ENCODE measurements at regions not wholly inside any gene's neighbourhood (a gene's known extent, or its start where the extent isn't known, plus 50 kb on each side); places are given as distances from the start of the nearest gene placed in this dataset.

DNA sequence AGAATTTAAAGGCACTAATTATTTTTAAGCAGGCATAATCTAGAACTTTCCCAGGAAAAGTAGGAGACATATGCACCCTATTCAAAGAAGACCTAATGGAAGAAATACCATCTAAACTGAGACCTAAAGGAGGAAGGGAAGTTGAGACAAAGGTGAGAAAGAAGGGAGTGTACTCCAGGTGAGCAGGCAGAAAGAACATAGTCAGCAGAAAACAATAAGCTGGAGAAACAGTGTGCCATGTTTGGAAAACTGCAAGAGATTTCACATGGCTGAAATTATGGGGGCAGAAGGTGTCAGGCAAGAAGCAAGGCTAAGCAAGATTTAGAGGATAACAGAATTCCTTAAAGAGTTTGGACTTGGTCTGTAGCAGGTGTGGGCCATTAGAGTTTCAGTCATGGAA is 167.0 kb upstream of the USP25 start:
- H3K27ac ChIP-seq (ENCODE audit: low read depth) = no peak overlapping the region
- H3K4me3 ChIP-seq = no peak overlapping the region
- peaks cover 5% of the 10 kb centered on the region; the same call in 2 of the 3 replicates for H3K36me3 Mint-ChIP-seq (ENCODE audit: low read depth)
- no peaks in the 10 kb centered on the region for H3K27me3 Mint-ChIP-seq (ENCODE audit: insufficient read depth, low read depth, poor library complexity)
- H3K9me3 Mint-ChIP-seq = peaks cover 4% of the 10 kb centered on the region; the same call in 2 of the 3 replicates
- H3K9me2 ChIP-seq (ENCODE audit: insufficient read depth) = no peaks in the 10 kb centered on the region; the same call in none of the 2 replicates
- ATAC-seq (no peak), DNase-seq (ENCODE audit: low spot score) (no peak)
- no peaks in the 10 kb centered on the region for H3F3A ChIP-seq (replicated peaks; ENCODE audit: low read depth)
- no peaks in the 10 kb centered on the region for H3K27me3 ChIP-seq (ENCODE audit: insufficient read depth)
- H3K36me3 ChIP-seq (ENCODE audit: insufficient read depth) = no peaks in the 10 kb centered on the region; the same call in 1 of the 2 replicates
- no peak overlapping the region for H3K27ac Mint-ChIP-seq
- H3K4me1 Mint-ChIP-seq = peaks cover 36% of the 10 kb centered on the region
- peaks cover 25% of the 10 kb centered on the region for H3K4me1 ChIP-seq (ENCODE audit: insufficient read depth)
- H3K4me3 Mint-ChIP-seq = no peak overlapping the region
- no peak overlapping the region for H2AFZ ChIP-seq
- H3K4me2 ChIP-seq = no peak overlapping the region
- no peak for TF ChIP-seq STAT1 (IDR thresholded peaks at IDR 0.05; ENCODE audit: unreplicated experiment)
- no peak for TF ChIP-seq ZNF114 (CRISPR knock-in tag; IDR thresholded peaks at IDR 0.05)
- no peak for TF ChIP-seq EZH2 (IDR thresholded peaks at IDR 0.05; ENCODE audit: low read depth, unreplicated experiment)
- TF ChIP-seq CREB1 (CRISPR knock-in tag; IDR thresholded peaks at IDR 0.05; ENCODE audit: low read depth) = no peak
- no peak for TF ChIP-seq POLR2AphosphoS5 (IDR thresholded peaks at IDR 0.05; ENCODE audit: low read depth)
- no peak for TF ChIP-seq JUNB (IDR thresholded peaks at IDR 0.05; ENCODE audit: unreplicated experiment)
- TF ChIP-seq, protein P1, sequence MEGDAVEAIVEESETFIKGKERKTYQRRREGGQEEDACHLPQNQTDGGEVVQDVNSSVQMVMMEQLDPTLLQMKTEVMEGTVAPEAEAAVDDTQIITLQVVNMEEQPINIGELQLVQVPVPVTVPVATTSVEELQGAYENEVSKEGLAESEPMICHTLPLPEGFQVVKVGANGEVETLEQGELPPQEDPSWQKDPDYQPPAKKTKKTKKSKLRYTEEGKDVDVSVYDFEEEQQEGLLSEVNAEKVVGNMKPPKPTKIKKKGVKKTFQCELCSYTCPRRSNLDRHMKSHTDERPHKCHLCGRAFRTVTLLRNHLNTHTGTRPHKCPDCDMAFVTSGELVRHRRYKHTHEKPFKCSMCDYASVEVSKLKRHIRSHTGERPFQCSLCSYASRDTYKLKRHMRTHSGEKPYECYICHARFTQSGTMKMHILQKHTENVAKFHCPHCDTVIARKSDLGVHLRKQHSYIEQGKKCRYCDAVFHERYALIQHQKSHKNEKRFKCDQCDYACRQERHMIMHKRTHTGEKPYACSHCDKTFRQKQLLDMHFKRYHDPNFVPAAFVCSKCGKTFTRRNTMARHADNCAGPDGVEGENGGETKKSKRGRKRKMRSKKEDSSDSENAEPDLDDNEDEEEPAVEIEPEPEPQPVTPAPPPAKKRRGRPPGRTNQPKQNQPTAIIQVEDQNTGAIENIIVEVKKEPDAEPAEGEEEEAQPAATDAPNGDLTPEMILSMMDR (conservative IDR thresholded peaks at IDR 0.05; ENCODE audit: low read depth in 2 of 2) = no peak
- TF ChIP-seq, protein P2, sequence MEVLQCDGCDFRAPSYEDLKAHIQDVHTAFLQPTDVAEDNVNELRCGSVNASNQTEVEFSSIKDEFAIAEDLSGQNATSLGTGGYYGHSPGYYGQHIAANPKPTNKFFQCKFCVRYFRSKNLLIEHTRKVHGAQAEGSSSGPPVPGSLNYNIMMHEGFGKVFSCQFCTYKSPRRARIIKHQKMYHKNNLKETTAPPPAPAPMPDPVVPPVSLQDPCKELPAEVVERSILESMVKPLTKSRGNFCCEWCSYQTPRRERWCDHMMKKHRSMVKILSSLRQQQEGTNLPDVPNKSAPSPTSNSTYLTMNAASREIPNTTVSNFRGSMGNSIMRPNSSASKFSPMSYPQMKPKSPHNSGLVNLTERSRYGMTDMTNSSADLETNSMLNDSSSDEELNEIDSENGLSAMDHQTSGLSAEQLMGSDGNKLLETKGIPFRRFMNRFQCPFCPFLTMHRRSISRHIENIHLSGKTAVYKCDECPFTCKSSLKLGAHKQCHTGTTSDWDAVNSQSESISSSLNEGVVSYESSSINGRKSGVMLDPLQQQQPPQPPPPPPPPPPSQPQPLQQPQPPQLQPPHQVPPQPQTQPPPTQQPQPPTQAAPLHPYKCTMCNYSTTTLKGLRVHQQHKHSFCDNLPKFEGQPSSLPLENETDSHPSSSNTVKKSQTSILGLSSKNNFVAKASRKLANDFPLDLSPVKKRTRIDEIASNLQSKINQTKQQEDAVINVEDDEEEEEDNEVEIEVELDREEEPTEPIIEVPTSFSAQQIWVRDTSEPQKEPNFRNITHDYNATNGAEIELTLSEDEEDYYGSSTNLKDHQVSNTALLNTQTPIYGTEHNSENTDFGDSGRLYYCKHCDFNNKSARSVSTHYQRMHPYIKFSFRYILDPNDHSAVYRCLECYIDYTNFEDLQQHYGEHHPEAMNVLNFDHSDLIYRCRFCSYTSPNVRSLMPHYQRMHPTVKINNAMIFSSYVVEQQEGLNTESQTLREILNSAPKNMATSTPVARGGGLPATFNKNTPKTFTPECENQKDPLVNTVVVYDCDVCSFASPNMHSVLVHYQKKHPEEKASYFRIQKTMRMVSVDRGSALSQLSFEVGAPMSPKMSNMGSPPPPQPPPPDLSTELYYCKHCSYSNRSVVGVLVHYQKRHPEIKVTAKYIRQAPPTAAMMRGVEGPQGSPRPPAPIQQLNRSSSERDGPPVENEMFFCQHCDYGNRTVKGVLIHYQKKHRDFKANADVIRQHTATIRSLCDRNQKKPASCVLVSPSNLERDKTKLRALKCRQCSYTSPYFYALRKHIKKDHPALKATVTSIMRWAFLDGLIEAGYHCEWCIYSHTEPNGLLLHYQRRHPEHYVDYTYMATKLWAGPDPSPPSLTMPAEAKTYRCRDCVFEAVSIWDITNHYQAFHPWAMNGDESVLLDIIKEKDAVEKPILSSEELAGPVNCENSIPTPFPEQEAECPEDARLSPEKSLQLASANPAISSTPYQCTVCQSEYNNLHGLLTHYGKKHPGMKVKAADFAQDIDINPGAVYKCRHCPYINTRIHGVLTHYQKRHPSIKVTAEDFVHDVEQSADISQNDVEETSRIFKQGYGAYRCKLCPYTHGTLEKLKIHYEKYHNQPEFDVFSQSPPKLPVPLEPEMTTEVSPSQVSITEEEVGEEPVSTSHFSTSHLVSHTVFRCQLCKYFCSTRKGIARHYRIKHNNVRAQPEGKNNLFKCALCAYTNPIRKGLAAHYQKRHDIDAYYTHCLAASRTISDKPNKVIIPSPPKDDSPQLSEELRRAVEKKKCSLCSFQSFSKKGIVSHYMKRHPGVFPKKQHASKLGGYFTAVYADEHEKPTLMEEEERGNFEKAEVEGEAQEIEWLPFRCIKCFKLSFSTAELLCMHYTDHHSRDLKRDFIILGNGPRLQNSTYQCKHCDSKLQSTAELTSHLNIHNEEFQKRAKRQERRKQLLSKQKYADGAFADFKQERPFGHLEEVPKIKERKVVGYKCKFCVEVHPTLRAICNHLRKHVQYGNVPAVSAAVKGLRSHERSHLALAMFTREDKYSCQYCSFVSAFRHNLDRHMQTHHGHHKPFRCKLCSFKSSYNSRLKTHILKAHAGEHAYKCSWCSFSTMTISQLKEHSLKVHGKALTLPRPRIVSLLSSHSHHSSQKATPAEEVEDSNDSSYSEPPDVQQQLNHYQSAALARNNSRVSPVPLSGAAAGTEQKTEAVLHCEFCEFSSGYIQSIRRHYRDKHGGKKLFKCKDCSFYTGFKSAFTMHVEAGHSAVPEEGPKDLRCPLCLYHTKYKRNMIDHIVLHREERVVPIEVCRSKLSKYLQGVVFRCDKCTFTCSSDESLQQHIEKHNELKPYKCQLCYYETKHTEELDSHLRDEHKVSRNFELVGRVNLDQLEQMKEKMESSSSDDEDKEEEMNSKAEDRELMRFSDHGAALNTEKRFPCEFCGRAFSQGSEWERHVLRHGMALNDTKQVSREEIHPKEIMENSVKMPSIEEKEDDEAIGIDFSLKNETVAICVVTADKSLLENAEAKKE (CRISPR knock-in tag; IDR thresholded peaks at IDR 0.05) = no peak
- TF ChIP-seq, protein P3, sequence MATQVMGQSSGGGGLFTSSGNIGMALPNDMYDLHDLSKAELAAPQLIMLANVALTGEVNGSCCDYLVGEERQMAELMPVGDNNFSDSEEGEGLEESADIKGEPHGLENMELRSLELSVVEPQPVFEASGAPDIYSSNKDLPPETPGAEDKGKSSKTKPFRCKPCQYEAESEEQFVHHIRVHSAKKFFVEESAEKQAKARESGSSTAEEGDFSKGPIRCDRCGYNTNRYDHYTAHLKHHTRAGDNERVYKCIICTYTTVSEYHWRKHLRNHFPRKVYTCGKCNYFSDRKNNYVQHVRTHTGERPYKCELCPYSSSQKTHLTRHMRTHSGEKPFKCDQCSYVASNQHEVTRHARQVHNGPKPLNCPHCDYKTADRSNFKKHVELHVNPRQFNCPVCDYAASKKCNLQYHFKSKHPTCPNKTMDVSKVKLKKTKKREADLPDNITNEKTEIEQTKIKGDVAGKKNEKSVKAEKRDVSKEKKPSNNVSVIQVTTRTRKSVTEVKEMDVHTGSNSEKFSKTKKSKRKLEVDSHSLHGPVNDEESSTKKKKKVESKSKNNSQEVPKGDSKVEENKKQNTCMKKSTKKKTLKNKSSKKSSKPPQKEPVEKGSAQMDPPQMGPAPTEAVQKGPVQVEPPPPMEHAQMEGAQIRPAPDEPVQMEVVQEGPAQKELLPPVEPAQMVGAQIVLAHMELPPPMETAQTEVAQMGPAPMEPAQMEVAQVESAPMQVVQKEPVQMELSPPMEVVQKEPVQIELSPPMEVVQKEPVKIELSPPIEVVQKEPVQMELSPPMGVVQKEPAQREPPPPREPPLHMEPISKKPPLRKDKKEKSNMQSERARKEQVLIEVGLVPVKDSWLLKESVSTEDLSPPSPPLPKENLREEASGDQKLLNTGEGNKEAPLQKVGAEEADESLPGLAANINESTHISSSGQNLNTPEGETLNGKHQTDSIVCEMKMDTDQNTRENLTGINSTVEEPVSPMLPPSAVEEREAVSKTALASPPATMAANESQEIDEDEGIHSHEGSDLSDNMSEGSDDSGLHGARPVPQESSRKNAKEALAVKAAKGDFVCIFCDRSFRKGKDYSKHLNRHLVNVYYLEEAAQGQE (IDR thresholded peaks at IDR 0.05; ENCODE audit: unreplicated experiment) = no peak
- TF ChIP-seq EZH2phosphoT487 (IDR thresholded peaks at IDR 0.05; ENCODE audit: unreplicated experiment) = no peak
- TF ChIP-seq, protein P4, sequence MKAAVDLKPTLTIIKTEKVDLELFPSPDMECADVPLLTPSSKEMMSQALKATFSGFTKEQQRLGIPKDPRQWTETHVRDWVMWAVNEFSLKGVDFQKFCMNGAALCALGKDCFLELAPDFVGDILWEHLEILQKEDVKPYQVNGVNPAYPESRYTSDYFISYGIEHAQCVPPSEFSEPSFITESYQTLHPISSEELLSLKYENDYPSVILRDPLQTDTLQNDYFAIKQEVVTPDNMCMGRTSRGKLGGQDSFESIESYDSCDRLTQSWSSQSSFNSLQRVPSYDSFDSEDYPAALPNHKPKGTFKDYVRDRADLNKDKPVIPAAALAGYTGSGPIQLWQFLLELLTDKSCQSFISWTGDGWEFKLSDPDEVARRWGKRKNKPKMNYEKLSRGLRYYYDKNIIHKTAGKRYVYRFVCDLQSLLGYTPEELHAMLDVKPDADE (IDR thresholded peaks at IDR 0.05) = no peak
- H4K20me1 ChIP-seq (replicated peaks; ENCODE audit: insufficient read depth) = no peaks in the 10 kb centered on the region
- no peaks in the 10 kb centered on the region for H3K79me2 ChIP-seq (replicated peaks; ENCODE audit: insufficient read depth)

All from GM23338 (cell line).